Left lung (tissue), 4 donors: ENCODE measurements at regions not wholly inside any gene's neighbourhood (a gene's known extent, or its start where the extent isn't known, plus 50 kb on each side); places are given as distances from the start of the nearest gene placed in this dataset.

Experiments used
- ATAC-seq: fragments of 200-7000 bp; cut with Tn5 transposase; one replicate; pipeline ENCODE4 v1.9.1; 2020; ENCODE audit warnings: moderate library complexity
- DNase-seq, 4 donors: peaks; one replicate each; pipeline ENCODE4 v3.0.0-alpha.2; 2013 to 2020
- H3K27ac ChIP-seq, 2 donors: fragments of 200-600 bp; sonication (generic) in 1 of 2; one replicate each; pipeline versions ENCODE4 v1.5.0 to v1.8.0; 2020 to 2021
- H3K27me3 ChIP-seq, 2 donors: fragments of 200-600 bp; sonication (generic) in 1 of 2; one replicate each; pipeline versions ENCODE4 v1.5.0 to v1.8.0; 2020 to 2021
- H3K36me3 ChIP-seq, 2 donors: fragments of 200-600 bp; sonication (generic) in 1 of 2; one replicate each; pipeline versions ENCODE4 v1.5.0 to v1.8.0; 2020 to 2021
- H3K4me1 ChIP-seq, 2 donors: fragments of 200-600 bp; one replicate each; pipeline ENCODE4 v1.8.0; 2021
- H3K4me3 ChIP-seq, 2 donors: fragments of 200-600 bp; sonication (generic) in 1 of 2; one replicate each; pipeline versions ENCODE4 v1.5.0 to v1.8.0; 2020 to 2021; ENCODE audit warnings: mild to moderate bottlenecking in 1 of 2
- H3K9me3 ChIP-seq, 2 donors: fragments of 200-600 bp; sonication (generic) in 1 of 2; one replicate each; pipeline versions ENCODE4 v1.5.0 to v1.8.0; 2020 to 2021
- CTCF ChIP-seq, 2 donors: fragments of 200-600 bp; sonication (generic) in 1 of 2; IDR thresholded peaks; one replicate each; pipeline versions ENCODE4 v1.5.0 to v1.8.0; 2021; ENCODE audit warnings: antibody characterized with exemption in 2 of 2
- intact Hi-C, 2 donors: fragments of 100-400 bp; cut with DNase I; formaldehyde crosslinking; loops; one replicate each; pipeline versions ENCODE4 v1.11.2 to v1.14.2; 2022
- donor health status: DM: no; HTN: yes; CAD: no.
- donor health status: DM: no; HTN: no; CAD: no.

GRCh38 chrX:103149652-103150051, 56.7 kb upstream of the NXF3 start:
- Histone ChIP-seq H3K27ac (no peak overlapping the region), H3K4me3 (no peak overlapping the region), H3K27me3 (no peaks in the 10 kb centered on the region), H3K9me3 (no peaks in the 10 kb centered on the region), H3K4me1 (no peaks in the 10 kb centered on the region), H3K36me3 (no peaks in the 10 kb centered on the region)
- ATAC-seq, result no peak
- intact Hi-C loops, result no loop called here
- no peak for DNase-seq
- no peak for TF ChIP-seq CTCF (IDR thresholded peaks at IDR 0.05)

- intact Hi-C loops, result no loop called here
- ATAC-seq, result no peak
- Histone ChIP-seq H3K36me3 (no peaks in the 10 kb centered on the region), H3K27ac (no peak overlapping the region), H3K4me1 (no peaks in the 10 kb centered on the region), H3K9me3 (no peaks in the 10 kb centered on the region), H3K27me3 (no peaks in the 10 kb centered on the region), H3K4me3 (no peak overlapping the region)
- TF ChIP-seq CTCF (IDR thresholded peaks at IDR 0.05), result no peak
- no peak for DNase-seq
Observed at GRCh38 chrX:103148075-103148474, 55.1 kb upstream of the NXF3 start.
